Epithelial cell of proximal tubule (primary cell): ENCODE measurements at regions not wholly inside any gene's neighbourhood (a gene's known extent, or its start where the extent isn't known, plus 50 kb on each side); places are given as distances from the start of the nearest gene placed in this dataset.

ENCODE experiments used
- DNase-seq: peaks from one replicate; pipeline ENCODE4 v3.0.0-alpha.2; 2011; ENCODE audit warnings: low read depth
- H3K4me3 ChIP-seq: 2 replicates; pipeline ENCODE4 v1.5.1; 2011; ENCODE audit warnings: low read depth, mild to moderate bottlenecking, low read length
- CTCF ChIP-seq: conservative IDR thresholded peaks from 2 replicates; pipeline ENCODE4 v1.5.1; 2012; ENCODE audit warnings: low read depth, mild to moderate bottlenecking, low read length

GRCh38 chr2:18651842-18652774, 62.7 kb upstream of the NT5C1B start:
- no peak for DNase-seq
- no peak overlapping the region for H3K4me3 ChIP-seq
- no peak for TF ChIP-seq CTCF

GRCh38 chr2:18650221-18650620, 60.9 kb upstream of the NT5C1B start:
- no peak for DNase-seq
- H3K4me3 ChIP-seq, result no peak overlapping the region
- no peak for TF ChIP-seq CTCF

DNA sequence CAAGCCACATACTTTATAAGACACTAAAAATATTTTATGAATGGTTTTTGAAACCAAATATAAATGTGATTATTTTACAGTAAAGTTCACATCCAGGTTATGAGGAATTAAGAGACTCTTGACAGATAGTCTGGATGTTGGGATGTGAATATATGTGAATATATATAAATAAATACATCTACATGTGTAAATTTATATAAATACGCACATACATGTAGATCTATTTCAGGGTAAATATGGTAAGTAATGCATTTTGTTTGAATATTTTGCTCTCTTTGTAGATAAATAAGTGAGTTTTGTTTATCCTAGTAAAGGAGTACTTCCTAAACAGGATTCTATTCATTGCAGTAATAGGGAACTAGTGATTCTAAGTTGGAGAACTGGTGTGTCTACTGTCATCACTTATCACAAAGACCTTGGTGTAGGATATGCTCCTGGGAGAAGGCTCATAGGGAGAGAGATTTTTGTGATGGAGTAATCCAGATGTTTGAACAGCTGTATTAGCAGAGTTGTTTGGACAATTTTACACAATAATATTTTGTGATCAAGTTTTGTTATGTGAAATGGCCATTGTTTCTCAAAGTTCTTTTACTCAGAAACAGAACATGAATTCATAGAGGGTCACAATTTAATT, 60.2 kb upstream of the NT5C1B start:
- no peak for DNase-seq
- TF ChIP-seq CTCF, result no peak
- H3K4me3 ChIP-seq, result no peak overlapping the region

- no peak for TF ChIP-seq CTCF
- DNase-seq, result no peak
- H3K4me3 ChIP-seq, result no peak overlapping the region
Observed at GRCh38 chr2:18648161-18648560, 58.8 kb upstream of the NT5C1B start.

DNA sequence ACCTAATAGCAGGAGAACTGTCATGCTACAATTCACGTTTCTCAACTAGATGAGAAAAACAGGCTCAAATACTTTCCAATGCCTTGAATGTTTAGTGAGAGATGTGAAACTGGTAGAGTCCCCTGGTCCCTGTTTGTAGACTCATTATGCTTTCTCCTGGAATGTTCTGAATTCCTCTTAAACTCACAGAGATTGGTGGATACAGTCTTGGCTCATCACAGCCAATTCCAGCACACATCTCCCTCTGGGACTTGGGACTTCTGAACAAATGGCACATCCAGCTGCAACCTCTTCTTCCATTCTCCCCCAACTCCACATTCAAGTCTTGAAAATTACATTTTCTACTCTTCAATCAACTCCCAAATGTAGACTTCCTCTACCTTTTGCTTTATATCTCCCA, 58.4 kb upstream of the NT5C1B start:
- TF ChIP-seq CTCF, result no peak
- DNase-seq, result no peak
- no peak overlapping the region for H3K4me3 ChIP-seq

GRCh38 chr2:18645315-18645714, 55.9 kb upstream of the NT5C1B start:
- DNase-seq, result no peak
- no peak for TF ChIP-seq CTCF
- no peak overlapping the region for H3K4me3 ChIP-seq
